NCI-H2227 treated with DMSO at 0.1 percent for 48 hours (cell line): ENCODE measurements at regions not wholly inside any gene's neighbourhood (a gene's known extent, or its start where the extent isn't known, plus 50 kb on each side); places are given as distances from the start of the nearest gene placed in this dataset.
"Not testable (repeated sequence)": the region's sequence is repeated elsewhere in the genome, so short reads cannot be mapped to it uniquely, and the experiment has no call there.

ENCODE experiments used
- DNase-seq: peaks from one replicate; lab custom pipeline; 2025; lab: John Stamatoyannopoulos, UW

DNA sequence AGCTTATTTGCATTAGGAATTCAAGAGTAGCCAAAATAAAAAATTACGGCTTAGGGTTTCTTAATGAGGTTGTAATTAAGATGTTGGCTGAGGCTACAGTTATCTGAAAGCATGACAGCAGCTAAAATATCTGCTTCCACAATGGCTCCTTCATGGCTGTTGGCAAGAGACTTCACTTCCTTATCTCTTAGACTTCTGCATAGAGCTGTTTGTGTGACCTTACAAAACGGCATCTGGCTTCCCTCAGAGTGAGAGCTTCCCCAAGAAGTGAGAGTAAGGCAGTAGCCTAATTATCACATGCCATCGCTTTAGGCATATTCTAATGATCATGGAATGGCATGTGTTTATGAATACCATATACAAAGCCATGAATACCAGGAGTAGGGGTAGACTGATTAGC lies 57.6 kb downstream of the CCDC59 start:
- peak; percentile 69 for DNase-seq

DNA sequence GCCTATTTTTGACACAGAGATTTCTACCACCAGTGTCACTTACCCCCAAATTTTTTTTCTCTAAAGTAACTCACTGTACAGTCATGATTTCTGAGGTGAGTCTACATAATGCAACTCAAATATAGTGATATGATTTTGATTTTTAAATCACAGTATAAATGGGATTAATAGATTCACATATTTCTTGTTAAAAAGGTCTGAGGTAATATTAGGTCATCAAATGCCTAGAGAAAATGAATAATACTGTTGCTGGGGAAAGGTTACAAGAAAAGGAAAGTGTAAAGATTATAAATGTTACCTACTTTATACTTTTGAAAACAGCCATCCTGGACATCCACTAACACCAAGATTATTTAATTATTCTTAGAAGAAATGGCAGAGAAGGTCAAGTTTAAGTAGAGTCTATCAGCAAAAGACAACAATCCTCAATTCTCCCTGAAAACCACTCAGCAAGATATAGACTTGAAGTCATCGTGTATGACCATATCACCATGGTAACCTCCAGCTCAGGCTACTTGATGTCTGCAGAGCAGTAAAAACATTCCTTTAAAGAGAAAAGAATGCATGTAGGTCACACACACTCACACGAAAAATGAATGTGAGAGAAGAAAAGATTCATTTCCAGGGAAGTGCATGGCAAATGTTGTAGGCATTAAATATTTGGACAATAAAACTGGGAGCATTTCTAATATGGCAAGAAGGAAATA lies 58.7 kb downstream of the CCDC59 start:
- DNase-seq = peak; percentile 84

GRCh38 chr12:82290415-82290814 lies 67.8 kb downstream of the CCDC59 start:
- no peak for DNase-seq

DNA sequence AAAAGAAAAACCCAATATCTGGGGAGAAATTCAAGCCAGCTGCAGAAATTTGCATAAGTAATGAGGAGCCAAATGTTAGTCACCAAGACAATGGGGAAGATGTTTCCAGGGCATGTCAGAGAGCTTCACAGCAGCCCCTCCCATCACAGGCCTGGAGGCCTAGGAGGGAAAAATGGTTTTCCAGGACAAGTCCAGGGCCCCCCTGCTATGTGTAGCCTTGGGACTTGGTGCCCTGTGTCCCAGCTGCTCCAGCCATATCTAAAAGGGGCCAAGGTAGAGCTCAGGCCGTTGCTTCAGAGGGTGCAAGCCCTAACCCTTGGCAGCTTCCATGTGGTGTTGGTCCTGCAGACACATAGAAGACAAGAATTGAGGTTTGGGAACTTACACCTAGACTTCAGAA lies 76.9 kb downstream of the CCDC59 start:
- DNase-seq = not testable (repeated sequence)

- DNase-seq = no peak
Observed at GRCh38 chr12:82279536-82280058, 78.6 kb downstream of the CCDC59 start.

DNA sequence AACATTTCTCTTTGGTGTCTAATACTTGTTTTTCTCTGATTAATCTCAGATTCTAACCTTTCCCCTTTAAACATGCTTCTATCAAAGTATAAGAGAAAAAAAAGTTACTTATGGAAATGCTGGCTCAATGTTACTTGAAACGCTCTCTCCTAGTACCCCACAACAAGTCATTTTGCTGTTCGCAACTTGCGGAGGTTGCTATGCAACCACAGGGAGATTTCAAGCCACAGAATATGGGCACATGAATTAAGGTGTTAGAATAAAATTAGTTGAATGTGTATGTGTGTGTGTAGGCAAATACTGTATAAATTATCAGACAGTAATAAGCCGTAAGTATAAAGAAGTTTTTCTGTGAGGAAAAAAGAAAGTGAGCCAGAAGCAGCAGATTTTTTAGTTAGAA lies 80.6 kb downstream of the CCDC59 start:
- DNase-seq = no peak

DNA sequence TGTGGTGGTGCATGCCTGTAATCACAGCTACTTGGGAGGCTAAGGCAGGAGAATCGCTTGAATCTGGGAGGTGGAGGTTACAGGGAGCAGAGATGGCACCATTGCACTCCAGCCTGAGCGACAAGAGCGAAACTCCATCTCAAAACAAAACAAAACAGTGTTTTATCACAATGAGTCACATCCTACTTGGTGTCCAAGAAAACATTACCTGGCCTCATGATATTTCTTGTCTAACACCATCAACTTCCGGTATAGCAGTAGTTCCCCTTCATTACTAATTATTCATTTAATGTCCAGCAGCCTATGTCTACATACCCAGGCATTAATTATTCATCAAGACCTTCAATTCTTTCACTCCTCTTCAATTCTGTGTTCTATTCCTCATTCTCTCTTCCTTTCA lies 115.5 kb downstream of the CCDC59 start:
- DNase-seq = no peak

- no peak for DNase-seq
Observed at GRCh38 chr12:82225871-82226270, 132.3 kb downstream of the CCDC59 start.

DNA sequence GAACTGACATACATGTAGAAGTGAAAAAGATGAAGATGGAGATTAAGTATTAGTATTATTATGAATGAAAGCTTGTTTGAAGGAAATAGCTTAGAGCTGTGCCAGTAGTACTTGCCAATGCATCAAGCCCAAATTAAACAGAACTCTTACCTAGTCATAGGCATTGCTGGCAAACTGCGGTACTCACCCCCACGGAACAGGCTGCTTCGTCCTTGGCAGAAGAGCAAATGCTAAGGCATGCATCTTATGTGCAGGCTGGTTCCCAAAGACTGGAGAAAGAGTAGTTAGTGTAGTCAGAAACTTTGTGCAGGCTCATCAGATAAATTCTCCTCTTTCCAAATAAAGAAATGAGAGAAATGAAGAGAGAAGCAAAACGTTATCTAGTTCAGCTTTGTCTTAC lies 134.8 kb downstream of the CCDC59 start:
- no peak for DNase-seq

- no peak for DNase-seq
Observed at GRCh38 chr12:82216475-82216874, 141.7 kb downstream of the CCDC59 start.

DNA sequence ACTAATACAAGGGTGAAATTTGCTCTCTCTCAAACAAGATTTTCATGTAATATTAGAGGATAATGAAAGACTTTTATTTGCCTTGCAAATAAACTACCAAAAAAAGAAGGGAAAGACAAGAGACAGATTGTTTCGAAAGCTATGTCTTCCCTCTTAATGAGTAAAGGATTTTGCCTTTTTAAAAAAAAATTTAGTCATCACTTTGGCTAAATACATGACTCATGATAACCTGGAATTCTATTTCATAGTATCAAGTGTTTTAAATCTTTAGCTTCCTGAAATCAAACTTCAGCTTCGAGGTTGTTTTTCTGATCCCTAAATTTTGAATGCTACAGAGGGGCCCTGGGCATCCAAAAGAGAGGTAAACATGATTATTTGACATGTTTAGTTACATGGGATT lies 144.4 kb downstream of the CCDC59 start:
- no peak for DNase-seq

DNA sequence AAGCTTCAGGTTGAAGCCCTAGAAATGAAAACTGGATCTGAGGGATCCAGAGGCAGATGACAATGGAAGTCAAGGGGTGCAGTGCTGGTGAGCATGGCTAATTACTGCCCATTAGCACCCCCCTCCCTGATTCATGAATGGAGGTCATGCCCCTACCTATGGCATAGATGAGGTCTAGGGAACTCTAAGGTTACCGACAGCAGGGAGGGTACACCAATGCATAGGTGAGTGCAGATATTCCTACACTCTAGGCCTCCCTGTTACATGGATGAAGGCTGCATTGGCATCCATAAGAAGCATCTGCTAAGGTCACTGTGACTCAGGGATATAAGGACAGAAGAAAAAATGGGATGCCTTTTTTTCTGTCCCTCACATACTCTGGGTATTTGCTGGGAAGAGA lies 147.3 kb downstream of the CCDC59 start:
- no peak for DNase-seq

GRCh38 chr12:82209533-82209932 lies 148.7 kb downstream of the CCDC59 start:
- no peak for DNase-seq

DNA sequence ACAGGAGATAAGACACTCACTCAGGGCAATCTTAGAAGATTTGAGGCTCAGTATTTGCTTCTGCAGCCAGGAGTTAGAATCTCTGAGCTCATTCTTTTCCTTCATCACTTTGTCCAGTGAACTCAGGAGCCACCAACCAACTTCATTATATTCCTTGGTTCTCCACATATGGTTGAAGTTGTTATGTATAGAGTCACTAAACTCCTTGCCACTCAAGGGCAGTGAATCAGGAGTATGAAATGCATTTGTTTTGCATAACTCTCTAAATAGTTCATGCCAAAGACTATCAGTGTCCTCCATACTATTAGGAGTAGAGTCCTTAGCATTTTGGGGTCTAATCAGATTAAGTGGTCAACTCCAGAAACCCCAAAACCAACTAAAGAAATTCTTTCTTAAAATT lies 150.6 kb downstream of the CCDC59 start:
- DNase-seq = no peak

GRCh38 chr12:82203086-82203485 lies 155.1 kb downstream of the CCDC59 start:
- no peak for DNase-seq

DNA sequence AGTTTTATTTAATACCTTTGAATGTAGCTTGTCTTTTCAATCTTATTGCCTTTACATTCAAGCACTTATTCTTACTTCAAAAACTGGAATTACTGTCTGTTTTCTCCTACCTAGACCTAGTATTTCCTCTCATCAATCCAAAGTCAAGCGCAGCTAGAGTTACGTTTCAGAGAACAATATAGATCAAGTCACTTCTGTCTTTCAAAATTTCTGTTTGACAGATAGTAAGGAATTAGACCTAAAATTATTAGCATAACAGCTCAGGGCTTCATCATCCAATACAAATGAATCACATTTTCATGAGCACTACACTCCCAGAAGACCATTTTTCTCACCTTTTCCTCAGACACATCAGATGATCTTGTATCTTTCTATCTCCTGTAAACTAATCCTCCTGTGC lies 170.6 kb downstream of the CCDC59 start:
- no peak for DNase-seq

GRCh38 chr12:82187011-82187410 lies 171.2 kb downstream of the CCDC59 start:
- no peak for DNase-seq

DNA sequence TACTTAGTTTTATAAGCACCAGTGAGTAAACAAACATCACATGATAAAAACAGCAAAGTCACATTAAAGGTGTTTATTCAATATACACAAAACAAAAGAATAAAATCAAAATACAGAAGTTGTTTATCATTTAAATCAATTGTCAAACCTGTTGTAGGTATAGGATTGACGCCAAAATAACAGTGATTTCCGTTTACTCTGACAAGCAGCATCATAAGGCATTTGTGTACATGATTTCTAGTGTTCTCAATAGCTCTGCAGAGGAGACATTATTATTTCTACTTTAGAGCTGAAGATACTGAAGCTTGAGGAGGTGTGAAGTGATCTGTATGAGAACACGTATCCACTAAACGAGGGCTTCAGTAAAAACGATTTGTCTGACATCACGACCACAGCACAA lies 171.9 kb downstream of the CCDC59 start:
- no peak for DNase-seq

DNA sequence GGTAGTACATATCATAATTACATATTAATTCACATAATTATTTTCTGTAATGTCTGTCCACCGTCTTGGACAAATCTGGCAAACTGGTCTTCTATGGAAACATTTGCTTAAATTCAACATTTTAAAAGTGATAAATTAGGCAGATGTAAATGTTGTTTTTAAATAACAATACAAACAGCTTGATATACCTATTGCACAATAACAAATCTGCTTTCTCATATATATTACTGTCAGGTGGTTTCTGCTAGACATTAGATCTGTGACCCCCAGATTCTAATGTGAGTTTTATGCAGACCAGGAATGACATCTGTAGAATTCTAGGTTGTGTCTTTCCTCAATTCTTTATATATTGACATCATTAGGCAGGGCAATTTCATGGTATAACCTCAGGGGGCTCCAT lies 173.3 kb downstream of the CCDC59 start:
- no peak for DNase-seq

- DNase-seq = peak; percentile 22
Observed at GRCh38 chr12:82182601-82183190, 175.5 kb downstream of the CCDC59 start.

DNA sequence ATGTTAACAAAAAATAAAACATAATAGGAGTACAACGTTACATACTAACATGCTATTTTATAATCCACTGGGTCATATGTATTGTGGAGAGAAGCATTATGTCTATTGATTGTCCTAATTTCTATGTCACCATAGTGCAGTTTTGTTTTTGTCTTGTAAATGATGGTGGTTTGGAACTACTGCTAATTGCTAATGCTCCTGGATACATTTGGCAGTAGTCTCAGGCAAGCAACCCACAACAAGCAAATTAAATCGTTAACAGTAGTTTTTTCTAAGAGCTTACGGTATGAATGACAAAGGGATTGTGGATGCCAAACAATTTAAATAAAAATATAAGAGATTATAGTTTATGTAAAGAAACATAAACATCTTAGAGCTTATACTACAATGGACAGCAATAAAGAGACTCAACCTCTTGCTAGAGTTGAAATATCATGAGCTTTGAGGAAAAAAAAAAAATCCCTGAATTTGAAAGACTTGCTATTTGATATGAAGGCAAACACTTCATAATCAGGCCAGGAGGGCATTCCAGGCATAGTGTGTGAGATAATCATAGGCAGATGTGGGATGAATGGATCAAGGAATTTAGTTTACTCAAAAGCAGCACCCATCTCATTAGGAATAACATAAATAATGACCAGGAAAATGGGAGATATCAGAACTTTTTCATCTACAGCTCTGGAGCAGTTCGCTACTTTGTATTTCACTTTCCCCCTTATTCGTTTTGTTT lies 181.3 kb downstream of the CCDC59 start:
- DNase-seq = no peak

DNA sequence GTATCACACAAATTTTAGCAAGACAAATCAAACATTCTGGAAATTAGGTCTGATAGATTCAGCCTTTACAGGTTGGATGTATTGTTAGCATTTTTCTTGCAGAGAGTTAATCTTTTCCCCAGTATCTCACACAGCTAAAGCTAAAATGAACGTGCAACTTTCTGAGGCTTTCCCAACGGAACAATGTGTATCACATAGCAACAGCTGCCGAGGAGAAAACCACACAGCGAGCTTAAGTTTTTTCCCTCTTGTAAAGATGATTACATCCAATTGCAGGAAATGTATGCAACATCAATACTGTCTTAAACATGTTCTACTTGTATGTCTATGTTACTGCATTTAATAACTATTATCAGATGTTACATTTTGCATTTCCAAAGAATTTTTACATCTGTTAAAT lies 182.2 kb downstream of the CCDC59 start:
- DNase-seq = no peak

- DNase-seq = peak; percentile 86
Observed at GRCh38 chr12:82174936-82175335, 183.3 kb downstream of the CCDC59 start.
